Prostate gland (tissue), 2 donors: ENCODE measurements at regions not wholly inside any gene's neighbourhood (a gene's known extent, or its start where the extent isn't known, plus 50 kb on each side); places are given as distances from the start of the nearest gene placed in this dataset.

ENCODE experiments used
- DNase-seq: peaks from one replicate; pipeline ENCODE4 v3.0.0-alpha.2; 2019; ENCODE audit warnings: low spot score
- H3K27ac ChIP-seq, 2 donors: fragments of 200-600 bp; sonication (generic); 2 replicates each; pipeline ENCODE4 v1.5.1; 2017 to 2019
- H3K27me3 ChIP-seq: fragments of 200-600 bp; sonication (generic); replicated peaks from 2 replicates; pipeline ENCODE4 v1.5.1; 2019; ENCODE audit not compliant: insufficient read depth
- H3K36me3 ChIP-seq, 2 donors: fragments of 200-600 bp; sonication (generic); 1 replicate in 1 of 2; 2 replicates in 1 of 2; pipeline versions ENCODE4 v1.5.1 to v1.8.1; 2017 to 2019
- H3K4me1 ChIP-seq: fragments of 200-600 bp; sonication (generic); replicated peaks from 2 replicates; pipeline ENCODE4 v1.5.1; 2019
- H3K4me3 ChIP-seq, 2 donors: fragments of 200-600 bp; sonication (generic); 2 replicates each; pipeline ENCODE4 v1.5.1; 2017 to 2019
- H3K9me3 ChIP-seq: fragments of 200-600 bp; sonication (generic); 2 replicates; pipeline ENCODE4 v1.5.1; 2017
- CTCF ChIP-seq, 4 experiments: fragments of 200-600 bp in 2 of 4; fragments of 450-650 bp in 2 of 4; sonication (generic) in 2 of 4; IDR thresholded peaks; 1 replicate in 3 of 4; 2 replicates in 1 of 4; pipeline ENCODE4 v1.5.1; 2016 to 2019; ENCODE audit warnings: antibody characterized with exemption in 4 of 4, mild to moderate bottlenecking in 2 of 4, moderate library complexity in 2 of 4
- POLR2A ChIP-seq: fragments of 450-650 bp; IDR thresholded peaks from one replicate; pipeline ENCODE4 v1.6.1; 2016; ENCODE audit warnings: antibody characterized with exemption, mild to moderate bottlenecking
- POLR2AphosphoS5 ChIP-seq: sonication (generic); formaldehyde crosslinking; IDR thresholded peaks from one replicate; pipeline ENCODE4 v1.6.1; 2017; ENCODE audit warnings: antibody characterized with exemption
- WGBS: methylation state at CpG from one replicate; pipeline ENCODE4 v1.1.5; 2018; 5-methylcytosine and 5-hydroxymethylcytosine counted together
- intact Hi-C: fragments of 100-400 bp; cut with DNase I; formaldehyde crosslinking; loops from one replicate; pipeline ENCODE4 v1.14.2; 2022

GRCh38 chr2:108128249-108128648, 111.5 kb upstream of the SULT1C3 start:
- no peak overlapping the region for H3K4me3 ChIP-seq
- no peak for TF ChIP-seq POLR2A
- no peak for TF ChIP-seq CTCF (IDR thresholded peaks at IDR 0.05)
- TF ChIP-seq POLR2AphosphoS5: no peak
- no peaks in the 10 kb centered on the region for H3K36me3 ChIP-seq
- 24% methylated on average over 4 of the region's 4 CpGs for WGBS
- H3K27me3 ChIP-seq: no peaks in the 10 kb centered on the region
- no peaks in the 10 kb centered on the region for H3K4me1 ChIP-seq
- DNase-seq: no peak
- intact Hi-C loops: no loop called here
- H3K27ac ChIP-seq: no peak overlapping the region
- no peaks in the 10 kb centered on the region for H3K9me3 ChIP-seq

- H3K36me3 ChIP-seq: no peaks in the 10 kb centered on the region
- H3K4me3 ChIP-seq: no peak overlapping the region
- H3K9me3 ChIP-seq: no peaks in the 10 kb centered on the region
- no peaks in the 10 kb centered on the region for H3K4me1 ChIP-seq
- no peak for TF ChIP-seq CTCF (IDR thresholded peaks at IDR 0.05)
- TF ChIP-seq POLR2A: no peak
- TF ChIP-seq POLR2AphosphoS5: no peak
- intact Hi-C loops: no loop called here
- no peak for DNase-seq
- 22% methylated on average over 4 of the region's 4 CpGs for WGBS
- no peaks in the 10 kb centered on the region for H3K27me3 ChIP-seq
- no peak overlapping the region for H3K27ac ChIP-seq
Measured at GRCh38 chr2:108129636-108130035, 110.1 kb upstream of the SULT1C3 start.

DNA sequence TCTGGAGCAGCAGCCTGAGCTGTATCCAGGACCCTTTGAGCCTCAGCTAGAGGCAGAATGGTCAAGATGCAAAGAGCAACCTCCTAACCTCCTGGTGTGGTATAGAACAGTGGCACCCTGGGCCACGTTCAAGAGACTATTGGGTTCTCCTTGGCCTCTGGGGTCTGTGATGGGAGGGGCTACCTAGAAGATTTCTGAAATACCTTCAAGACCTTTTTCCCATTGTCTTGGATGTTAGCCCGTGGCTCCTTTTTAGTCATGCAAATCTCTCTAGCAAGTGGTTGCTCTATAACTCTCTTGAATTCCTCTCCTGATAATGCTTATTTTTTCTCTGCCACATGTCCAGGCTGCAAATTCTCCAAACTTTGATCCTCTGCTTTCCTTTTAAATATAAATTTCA, 106.3 kb upstream of the SULT1C3 start:
- no peak for DNase-seq
- intact Hi-C loops: no loop called here
- Histone ChIP-seq H3K27ac (no peak overlapping the region), H3K4me1 (no peaks in the 10 kb centered on the region), H3K9me3 (no peaks in the 10 kb centered on the region), H3K27me3 (no peaks in the 10 kb centered on the region), H3K36me3 (no peaks in the 10 kb centered on the region), H3K4me3 (no peak overlapping the region)
- 71% methylated on average over 2 of the region's 2 CpGs for WGBS
- TF ChIP-seq CTCF (IDR thresholded peaks at IDR 0.05) (no peak), POLR2A (no peak), POLR2AphosphoS5 (no peak)

DNA sequence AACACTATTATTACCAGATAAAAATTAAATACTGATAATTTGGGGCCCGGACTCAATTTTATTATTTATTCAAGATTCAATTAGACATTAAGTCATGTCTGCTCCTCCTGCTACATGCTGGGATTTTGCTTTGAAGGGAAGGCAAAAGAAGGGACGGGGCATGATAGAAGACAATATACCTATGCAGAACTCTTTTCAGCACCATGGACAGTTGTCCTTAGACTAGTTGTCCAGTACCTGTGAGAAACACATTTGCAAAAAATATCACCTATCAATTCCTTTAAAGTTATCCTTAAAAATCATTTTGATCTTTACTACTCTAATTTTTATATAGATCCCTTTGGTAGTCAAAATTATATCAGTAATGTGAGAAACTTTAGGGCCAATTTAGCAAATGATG, 100.2 kb upstream of the SULT1C3 start:
- Histone ChIP-seq H3K36me3 (no peaks in the 10 kb centered on the region), H3K27ac (no peak overlapping the region), H3K9me3 (no peaks in the 10 kb centered on the region), H3K4me1 (no peaks in the 10 kb centered on the region), H3K4me3 (no peak overlapping the region), H3K27me3 (no peaks in the 10 kb centered on the region)
- intact Hi-C loops: no loop called here
- DNase-seq: no peak
- 51% methylated on average over 2 of the region's 2 CpGs for WGBS
- no peak for TF ChIP-seq CTCF (IDR thresholded peaks at IDR 0.05)
- TF ChIP-seq POLR2A: no peak
- TF ChIP-seq POLR2AphosphoS5: no peak

DNA sequence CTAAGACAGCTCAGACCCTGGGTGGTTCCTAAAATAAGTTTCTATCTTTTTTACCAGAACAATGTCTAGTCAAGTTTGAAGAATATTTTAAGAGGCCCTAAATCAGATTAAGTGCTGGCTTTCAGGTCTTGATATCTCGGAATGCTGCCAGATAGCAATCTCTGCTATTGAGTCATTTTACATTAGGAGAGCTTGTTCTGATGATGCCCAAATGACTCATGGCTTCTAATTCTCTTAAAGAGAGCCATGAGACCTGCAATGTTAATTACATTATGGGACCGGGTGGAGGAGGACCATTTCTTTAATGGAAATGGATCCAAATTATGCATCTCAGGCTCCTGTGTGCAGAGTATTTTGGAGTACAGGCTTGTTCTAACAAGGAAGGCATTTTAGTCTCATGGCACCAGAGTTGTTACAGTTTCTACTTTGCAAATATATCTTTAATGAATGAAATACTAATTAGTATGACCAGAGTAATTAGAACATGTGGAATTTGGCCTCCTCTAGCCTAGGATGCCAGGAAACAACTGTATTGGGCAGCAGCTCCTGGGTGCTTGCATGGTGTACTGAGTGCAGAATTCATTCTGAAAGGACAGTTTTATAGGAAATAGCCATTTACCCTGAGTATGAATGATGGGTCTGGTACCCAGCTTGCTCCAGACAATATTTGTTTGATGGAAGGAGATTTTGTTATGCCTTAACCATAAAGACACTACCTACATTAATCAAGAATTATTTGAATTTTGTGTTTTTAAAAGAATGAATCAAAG, 94.0 kb upstream of the SULT1C3 start:
- no peak for TF ChIP-seq POLR2A
- no peak for TF ChIP-seq POLR2AphosphoS5
- no peak for TF ChIP-seq CTCF (IDR thresholded peaks at IDR 0.05)
- no peaks in the 10 kb centered on the region for H3K36me3 ChIP-seq
- no peaks in the 10 kb centered on the region for H3K27me3 ChIP-seq
- no peaks in the 10 kb centered on the region for H3K4me1 ChIP-seq
- H3K9me3 ChIP-seq: no peaks in the 10 kb centered on the region
- intact Hi-C loops: no loop called here
- WGBS: 12% methylated on average over 2 of the region's 2 CpGs
- H3K27ac ChIP-seq: no peak overlapping the region
- no peak overlapping the region for H3K4me3 ChIP-seq
- no peak for DNase-seq
